Thoracic aorta (tissue), 2 donors: ENCODE measurements at regions not wholly inside any gene's neighbourhood (a gene's known extent, or its start where the extent isn't known, plus 50 kb on each side); places are given as distances from the start of the nearest gene placed in this dataset.

Experiments used
- ATAC-seq: fragments of 150-250 bp; one replicate; pipeline ENCODE4 v1.8.0; 2017; ENCODE audit warnings: low read depth; ENCODE audit not compliant: insufficient number of reproducible peaks, low FRiP score
- DNase-seq: peaks from one replicate; pipeline ENCODE4 v3.0.0-alpha.2; 2020; ENCODE audit warnings: low spot score
- H3K27ac ChIP-seq, 2 donors: fragments of 200-600 bp; sonication (generic); 1 replicate in 1 of 2; 2 replicates in 1 of 2; pipeline ENCODE4 v1.5.1; 2016; ENCODE audit warnings: mild to moderate bottlenecking in 2 of 2, moderate library complexity in 2 of 2
- H3K27me3 ChIP-seq: fragments of 200-600 bp; sonication (generic); replicated peaks from 2 replicates; pipeline ENCODE4 v1.6.0; 2016; ENCODE audit warnings: mild to moderate bottlenecking; ENCODE audit not compliant: insufficient read depth
- H3K36me3 ChIP-seq: fragments of 200-600 bp; sonication (generic); one replicate; pipeline ENCODE4 v1.5.1; 2016
- H3K4me1 ChIP-seq, 2 donors: fragments of 200-600 bp; sonication (generic); 1 replicate in 1 of 2; 2 replicates in 1 of 2; pipeline versions ENCODE4 v1.5.1 to v1.6.0; 2016; ENCODE audit warnings: low read depth in 2 of 2, mild to moderate bottlenecking in 1 of 2; ENCODE audit not compliant: control insufficient read depth in 1 of 2
- H3K4me3 ChIP-seq: fragments of 200-600 bp; sonication (generic); 2 replicates; pipeline ENCODE4 v1.5.1; 2016; ENCODE audit warnings: mild to moderate bottlenecking
- H3K9me3 ChIP-seq: fragments of 200-600 bp; sonication (generic); 2 replicates; pipeline ENCODE4 v1.5.1; 2016
- TF ChIP-seq, protein P1 (sequence below): fragments of 200-600 bp; sonication (generic); IDR thresholded peaks from one replicate; pipeline ENCODE4 v1.5.1; 2019; ENCODE audit warnings: antibody characterized with exemption

DNA sequence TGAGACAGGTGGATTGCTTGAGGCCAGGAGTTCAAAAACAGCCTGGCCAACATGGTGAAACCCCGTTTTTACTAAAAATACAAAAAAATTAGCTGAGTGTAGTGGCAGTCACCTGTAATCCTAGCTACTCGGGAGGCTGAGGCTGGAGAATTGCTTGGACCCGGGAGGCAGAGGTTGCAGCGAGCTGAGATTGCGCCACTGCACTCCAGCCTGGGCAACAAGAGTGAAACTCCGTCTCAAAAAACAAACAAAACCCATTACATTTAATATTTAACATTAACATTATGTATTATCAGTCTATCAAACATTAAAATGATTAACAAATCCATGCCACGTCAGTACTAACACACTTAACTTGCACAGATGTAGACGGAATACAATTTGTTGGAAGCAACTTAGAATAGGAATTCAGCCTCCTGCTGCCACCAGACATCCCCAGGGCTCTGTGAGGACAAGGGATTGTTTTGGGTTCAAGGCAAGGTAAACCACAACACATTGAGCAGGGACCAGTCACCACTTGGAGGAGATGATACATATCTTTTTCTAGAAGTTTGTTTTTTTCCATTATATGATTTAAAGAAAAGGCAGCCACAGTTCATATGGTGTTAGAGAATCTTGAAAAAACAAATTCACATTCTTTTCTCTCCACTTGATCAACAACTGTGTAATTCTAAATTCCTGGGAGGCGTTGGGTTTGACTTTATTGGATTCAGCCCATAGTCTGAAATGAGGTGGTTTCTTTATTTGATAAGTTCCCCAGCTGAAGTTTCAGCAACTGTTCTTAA lies 104.1 kb upstream of the BASP1 start:
- H3K27ac ChIP-seq: no peak overlapping the region
- DNase-seq (no peak), ATAC-seq (no peak)
- H3K4me3 ChIP-seq: no peak overlapping the region
- H3K9me3 ChIP-seq: no peaks in the 10 kb centered on the region
- no peaks in the 10 kb centered on the region for H3K36me3 ChIP-seq
- TF ChIP-seq, protein P1, sequence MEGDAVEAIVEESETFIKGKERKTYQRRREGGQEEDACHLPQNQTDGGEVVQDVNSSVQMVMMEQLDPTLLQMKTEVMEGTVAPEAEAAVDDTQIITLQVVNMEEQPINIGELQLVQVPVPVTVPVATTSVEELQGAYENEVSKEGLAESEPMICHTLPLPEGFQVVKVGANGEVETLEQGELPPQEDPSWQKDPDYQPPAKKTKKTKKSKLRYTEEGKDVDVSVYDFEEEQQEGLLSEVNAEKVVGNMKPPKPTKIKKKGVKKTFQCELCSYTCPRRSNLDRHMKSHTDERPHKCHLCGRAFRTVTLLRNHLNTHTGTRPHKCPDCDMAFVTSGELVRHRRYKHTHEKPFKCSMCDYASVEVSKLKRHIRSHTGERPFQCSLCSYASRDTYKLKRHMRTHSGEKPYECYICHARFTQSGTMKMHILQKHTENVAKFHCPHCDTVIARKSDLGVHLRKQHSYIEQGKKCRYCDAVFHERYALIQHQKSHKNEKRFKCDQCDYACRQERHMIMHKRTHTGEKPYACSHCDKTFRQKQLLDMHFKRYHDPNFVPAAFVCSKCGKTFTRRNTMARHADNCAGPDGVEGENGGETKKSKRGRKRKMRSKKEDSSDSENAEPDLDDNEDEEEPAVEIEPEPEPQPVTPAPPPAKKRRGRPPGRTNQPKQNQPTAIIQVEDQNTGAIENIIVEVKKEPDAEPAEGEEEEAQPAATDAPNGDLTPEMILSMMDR: no peak
- no peaks in the 10 kb centered on the region for H3K27me3 ChIP-seq
- peaks cover 0 to 3% of the 10 kb centered on the region in 2 donors for H3K4me1 ChIP-seq

DNA sequence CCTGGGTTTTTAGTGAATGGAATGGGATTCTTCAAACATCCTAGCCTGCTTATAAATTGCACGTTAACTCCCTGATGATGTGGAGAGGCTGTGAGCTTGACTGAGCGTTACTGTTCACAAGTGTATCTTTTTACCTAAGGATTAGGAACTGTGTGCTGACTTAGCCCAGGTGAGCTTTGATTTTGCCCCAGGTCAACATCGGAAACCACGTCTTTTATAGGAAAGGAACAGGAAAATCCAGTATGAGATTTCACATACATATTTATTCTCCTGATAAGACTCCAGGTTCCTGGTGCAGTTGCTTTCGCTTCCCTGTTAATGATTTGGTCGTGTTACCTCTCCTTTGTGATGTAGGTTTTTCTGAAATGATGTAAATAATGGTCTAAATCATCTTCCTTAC lies 103.2 kb upstream of the BASP1 start:
- TF ChIP-seq, protein P1: no peak
- no peaks in the 10 kb centered on the region for H3K36me3 ChIP-seq
- no peaks in the 10 kb centered on the region for H3K9me3 ChIP-seq
- H3K4me1 ChIP-seq: peaks cover 0 to 3% of the 10 kb centered on the region in 2 donors
- H3K4me3 ChIP-seq: no peak overlapping the region
- H3K27me3 ChIP-seq: no peaks in the 10 kb centered on the region
- no peak overlapping the region for H3K27ac ChIP-seq
- no peak for DNase-seq
- no peak for ATAC-seq

DNA sequence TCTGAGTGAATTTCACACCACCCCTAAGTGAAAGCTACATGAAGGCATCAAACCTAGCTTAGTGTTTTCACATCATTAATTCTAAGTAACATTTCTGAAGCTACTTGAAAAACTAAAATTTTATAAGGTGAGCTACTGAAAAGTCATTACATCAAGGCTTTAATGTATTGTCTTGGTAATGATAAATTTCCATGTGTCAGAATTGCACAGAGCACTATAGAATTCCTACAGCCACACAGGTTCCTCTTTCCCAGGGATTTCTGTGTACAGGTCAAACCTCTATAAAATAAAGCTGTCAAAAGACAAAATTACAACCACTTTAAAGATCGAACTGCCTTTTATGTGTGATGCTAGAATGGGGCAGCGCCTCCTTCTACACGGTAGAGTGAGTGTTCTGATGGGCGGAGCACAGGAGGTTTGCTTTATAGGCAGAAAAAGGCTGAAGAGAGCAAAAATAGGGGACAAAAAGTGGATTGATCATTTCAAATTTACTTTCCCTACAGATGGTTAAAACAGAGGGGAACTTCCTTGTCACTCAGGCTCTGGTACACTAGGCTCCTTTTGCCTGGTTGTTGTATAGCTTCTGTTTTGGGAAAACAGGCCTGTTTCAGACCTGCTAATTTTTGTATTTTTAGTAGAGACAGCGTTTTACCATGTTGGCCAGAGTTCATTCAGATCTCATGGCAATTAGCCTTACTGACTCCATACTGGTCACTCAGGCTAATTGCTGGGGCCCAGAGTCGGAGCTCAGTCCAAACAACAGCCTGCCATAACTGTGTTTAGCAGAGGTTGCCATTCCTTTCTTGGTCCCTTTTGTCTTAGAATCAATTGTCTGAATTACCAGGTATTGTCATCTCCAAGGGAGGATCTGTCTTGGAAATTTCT lies 102.5 kb upstream of the BASP1 start:
- Histone ChIP-seq H3K4me1 (peaks cover 0 to 3% of the 10 kb centered on the region in 2 donors), H3K4me3 (no peak overlapping the region), H3K27me3 (no peaks in the 10 kb centered on the region), H3K9me3 (no peaks in the 10 kb centered on the region), H3K36me3 (no peaks in the 10 kb centered on the region), H3K27ac (no peak overlapping the region)
- TF ChIP-seq, protein P1: no peak
- ATAC-seq (no peak), DNase-seq (no peak)

DNA sequence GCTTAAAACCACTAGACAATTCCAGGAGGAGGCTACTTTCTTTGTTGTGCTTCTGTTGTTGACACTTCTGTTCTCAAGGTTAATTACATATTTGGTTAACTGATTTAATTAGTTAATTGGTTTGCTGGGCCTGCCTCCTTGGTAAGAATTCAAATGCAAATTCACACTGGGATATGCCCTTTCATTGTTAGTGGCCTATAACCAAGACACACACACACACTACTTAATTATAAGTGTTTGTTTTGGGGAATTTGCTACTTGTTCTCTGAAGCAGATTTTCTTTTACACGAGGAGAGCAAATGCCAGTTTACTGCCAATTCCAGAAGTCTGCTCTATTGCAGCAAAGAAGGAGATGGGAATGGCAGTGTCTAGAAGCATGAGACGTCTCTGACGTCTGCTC lies 101.6 kb upstream of the BASP1 start:
- H3K4me1 ChIP-seq: peaks cover 0 to 3% of the 10 kb centered on the region in 2 donors
- no peaks in the 10 kb centered on the region for H3K36me3 ChIP-seq
- no peak for DNase-seq
- no peak overlapping the region for H3K27ac ChIP-seq
- no peaks in the 10 kb centered on the region for H3K9me3 ChIP-seq
- no peak for ATAC-seq
- H3K4me3 ChIP-seq: no peak overlapping the region
- H3K27me3 ChIP-seq: no peaks in the 10 kb centered on the region
- TF ChIP-seq, protein P1: no peak

DNA sequence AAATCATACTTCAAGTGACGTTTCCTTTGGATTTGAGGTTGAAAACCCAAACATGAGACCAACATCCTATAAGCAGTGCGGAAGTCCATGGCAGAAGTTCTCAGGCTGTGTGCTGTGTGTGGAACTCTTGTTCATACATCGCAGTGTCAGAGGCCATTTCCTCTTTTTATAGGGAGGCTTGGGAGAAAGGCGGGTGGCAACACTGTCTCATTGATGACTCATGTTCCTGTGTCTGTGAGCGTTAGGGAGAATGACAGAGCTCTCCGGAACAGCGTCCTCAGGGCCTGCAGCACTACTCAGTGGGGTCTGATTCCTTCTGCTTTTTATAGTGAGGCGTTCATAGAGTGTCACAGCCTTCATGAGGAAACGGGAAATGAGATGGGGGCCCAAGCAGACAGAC lies 98.8 kb upstream of the BASP1 start:
- ATAC-seq: peak; percentile 43
- Histone ChIP-seq H3K36me3 (no peaks in the 10 kb centered on the region), H3K27me3 (no peaks in the 10 kb centered on the region), H3K4me3 (no peak overlapping the region), H3K27ac (no peak overlapping the region), H3K9me3 (no peaks in the 10 kb centered on the region), H3K4me1 (peaks cover 4 to 9% of the 10 kb centered on the region in 2 donors)
- peak; percentile 7 for DNase-seq
- TF ChIP-seq, protein P1: no peak
